ENCODE measurements at regions not wholly inside any gene's neighbourhood (a gene's known extent, or its start where the extent isn't known, plus 50 kb on each side); places are given as distances from the start of the nearest gene placed in this dataset.

GRCh38 chr15:66919421-66919820, 146.0 kb upstream of the SMAD3 start:
- no peak overlapping the region for H3K4me3 ChIP-seq (ENCODE audit: low read length)
- no peak for DNase-seq (ENCODE audit: low read depth, low spot score)

GRCh38 chr15:66921319-66921915, 144.0 kb upstream of the SMAD3 start:
- no peak for DNase-seq (ENCODE audit: low read depth, low spot score)
- no peak overlapping the region for H3K4me3 ChIP-seq (ENCODE audit: low read length)

- H3K4me3 ChIP-seq (ENCODE audit: low read length) = no peak overlapping the region
- no peak for DNase-seq (ENCODE audit: low read depth, low spot score)
Observed at GRCh38 chr15:66922608-66923007, 142.8 kb upstream of the SMAD3 start.

- DNase-seq (ENCODE audit: low read depth, low spot score) = peak; percentile 62
- no peak overlapping the region for H3K4me3 ChIP-seq (ENCODE audit: low read length)
Observed at GRCh38 chr15:66923438-66923881, 141.9 kb upstream of the SMAD3 start.

GRCh38 chr15:66924889-66925288, 140.5 kb upstream of the SMAD3 start:
- no peak overlapping the region for H3K4me3 ChIP-seq (ENCODE audit: low read length)
- no peak for DNase-seq (ENCODE audit: low read depth, low spot score)

GRCh38 chr15:66925721-66926120, 139.7 kb upstream of the SMAD3 start:
- no peak overlapping the region for H3K4me3 ChIP-seq (ENCODE audit: low read length)
- no peak for DNase-seq (ENCODE audit: low read depth, low spot score)

- DNase-seq (ENCODE audit: low read depth, low spot score) = no peak
Observed at GRCh38 chr15:66927201-66928077, 138.0 kb upstream of the SMAD3 start.

GRCh38 chr15:66928101-66928500, 137.3 kb upstream of the SMAD3 start:
- DNase-seq (ENCODE audit: low read depth, low spot score) = no peak
- H3K4me3 ChIP-seq (ENCODE audit: low read length) = no peak overlapping the region

More at GRCh38 chr15:66927201-66928077, 138.0 kb upstream of the SMAD3 start:
- H3K4me3 ChIP-seq (ENCODE audit: low read length) = no peak overlapping the region

GRCh38 chr15:66928784-66929183, 136.6 kb upstream of the SMAD3 start:
- H3K4me3 ChIP-seq (ENCODE audit: low read length) = no peak overlapping the region
- no peak for DNase-seq (ENCODE audit: low read depth, low spot score)

- no peak overlapping the region for H3K4me3 ChIP-seq (ENCODE audit: low read length)
- no peak for DNase-seq (ENCODE audit: low read depth, low spot score)
Observed at GRCh38 chr15:66929843-66930402, 135.5 kb upstream of the SMAD3 start.

- no peak for DNase-seq (ENCODE audit: low read depth, low spot score)
- no peak overlapping the region for H3K4me3 ChIP-seq (ENCODE audit: low read length)
Observed at GRCh38 chr15:66931768-66932633, 133.4 kb upstream of the SMAD3 start.

- no peak overlapping the region for H3K4me3 ChIP-seq (ENCODE audit: low read length)
- no peak for DNase-seq (ENCODE audit: low read depth, low spot score)
Observed at GRCh38 chr15:66932634-66933024, 132.8 kb upstream of the SMAD3 start.

- H3K4me3 ChIP-seq (ENCODE audit: low read length) = no peak overlapping the region
- no peak for DNase-seq (ENCODE audit: low read depth, low spot score)
Observed at GRCh38 chr15:66933932-66934867, 131.2 kb upstream of the SMAD3 start.

- no peak overlapping the region for H3K4me3 ChIP-seq (ENCODE audit: low read length)
- no peak for DNase-seq (ENCODE audit: low read depth, low spot score)
Observed at GRCh38 chr15:66934868-66935520, 130.4 kb upstream of the SMAD3 start.

GRCh38 chr15:66935688-66936087, 129.7 kb upstream of the SMAD3 start:
- no peak overlapping the region for H3K4me3 ChIP-seq (ENCODE audit: low read length)
- DNase-seq (ENCODE audit: low read depth, low spot score) = no peak

- no peak for DNase-seq (ENCODE audit: low read depth, low spot score)
- no peak overlapping the region for H3K4me3 ChIP-seq (ENCODE audit: low read length)
Observed at GRCh38 chr15:66936109-66936860, 129.1 kb upstream of the SMAD3 start.

GRCh38 chr15:66936861-66937582, 128.4 kb upstream of the SMAD3 start:
- no peak overlapping the region for H3K4me3 ChIP-seq (ENCODE audit: low read length)
- no peak for DNase-seq (ENCODE audit: low read depth, low spot score)
